ENCODE measurements at regions not wholly inside any gene's neighbourhood (a gene's known extent, or its start where the extent isn't known, plus 50 kb on each side); places are given as distances from the start of the nearest gene placed in this dataset.

- TF ChIP-seq, protein P1, sequence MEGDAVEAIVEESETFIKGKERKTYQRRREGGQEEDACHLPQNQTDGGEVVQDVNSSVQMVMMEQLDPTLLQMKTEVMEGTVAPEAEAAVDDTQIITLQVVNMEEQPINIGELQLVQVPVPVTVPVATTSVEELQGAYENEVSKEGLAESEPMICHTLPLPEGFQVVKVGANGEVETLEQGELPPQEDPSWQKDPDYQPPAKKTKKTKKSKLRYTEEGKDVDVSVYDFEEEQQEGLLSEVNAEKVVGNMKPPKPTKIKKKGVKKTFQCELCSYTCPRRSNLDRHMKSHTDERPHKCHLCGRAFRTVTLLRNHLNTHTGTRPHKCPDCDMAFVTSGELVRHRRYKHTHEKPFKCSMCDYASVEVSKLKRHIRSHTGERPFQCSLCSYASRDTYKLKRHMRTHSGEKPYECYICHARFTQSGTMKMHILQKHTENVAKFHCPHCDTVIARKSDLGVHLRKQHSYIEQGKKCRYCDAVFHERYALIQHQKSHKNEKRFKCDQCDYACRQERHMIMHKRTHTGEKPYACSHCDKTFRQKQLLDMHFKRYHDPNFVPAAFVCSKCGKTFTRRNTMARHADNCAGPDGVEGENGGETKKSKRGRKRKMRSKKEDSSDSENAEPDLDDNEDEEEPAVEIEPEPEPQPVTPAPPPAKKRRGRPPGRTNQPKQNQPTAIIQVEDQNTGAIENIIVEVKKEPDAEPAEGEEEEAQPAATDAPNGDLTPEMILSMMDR (IDR thresholded peaks at IDR 0.05) = no peak
- no peak for TF ChIP-seq POLR2A (IDR thresholded peaks at IDR 0.05)
These were observed 510.5 kb upstream of the PROK2 start for GRCh38 chr3:72295276-72295961.

All from right lobe of liver (tissue), 4 donors.